ENCODE measurements at regions not wholly inside any gene's neighbourhood (a gene's known extent, or its start where the extent isn't known, plus 50 kb on each side); places are given as distances from the start of the nearest gene placed in this dataset.
A peak's percentile ranks its signal among the peaks of the same experiment; 100 is the strongest.
"Not testable (repeated sequence)": the region's sequence is repeated elsewhere in the genome, so short reads cannot be mapped to it uniquely, and the experiment has no call there.

GRCh38 chr17:72366626-72367025 lies 245.8 kb downstream of the SOX9 start:
- no peak for DNase-seq (ENCODE audit: low spot score)

GRCh38 chr17:72368191-72368590 lies 247.4 kb downstream of the SOX9 start:
- DNase-seq (ENCODE audit: low spot score), result no peak

- DNase-seq (ENCODE audit: low spot score), result no peak
Measured at GRCh38 chr17:72369366-72369765, 248.5 kb downstream of the SOX9 start.

GRCh38 chr17:72370819-72371218 lies 250.0 kb downstream of the SOX9 start:
- peak; percentile 28 for DNase-seq (ENCODE audit: low spot score)

- DNase-seq (ENCODE audit: low spot score), result no peak
Measured at GRCh38 chr17:72372185-72372584, 251.4 kb downstream of the SOX9 start.

- no peak for DNase-seq (ENCODE audit: low spot score)
Measured at GRCh38 chr17:72373910-72374741, 253.3 kb downstream of the SOX9 start.

GRCh38 chr17:72376526-72377345 lies 255.9 kb downstream of the SOX9 start:
- no peak for DNase-seq (ENCODE audit: low spot score)

GRCh38 chr17:72378414-72379390 lies 257.9 kb downstream of the SOX9 start:
- DNase-seq (ENCODE audit: low spot score), result no peak

GRCh38 chr17:72379516-72379915 lies 258.7 kb downstream of the SOX9 start:
- no peak for DNase-seq (ENCODE audit: low spot score)

GRCh38 chr17:72380120-72380519 lies 259.3 kb downstream of the SOX9 start:
- DNase-seq (ENCODE audit: low spot score), result no peak

GRCh38 chr17:72380737-72381136 lies 259.9 kb downstream of the SOX9 start:
- DNase-seq (ENCODE audit: low spot score), result no peak

GRCh38 chr17:72381597-72382397 lies 261.0 kb downstream of the SOX9 start:
- DNase-seq (ENCODE audit: low spot score), result no peak

GRCh38 chr17:72382971-72383722 lies 262.3 kb downstream of the SOX9 start:
- no peak for DNase-seq (ENCODE audit: low spot score)

GRCh38 chr17:72385475-72385874 lies 264.7 kb downstream of the SOX9 start:
- no peak for DNase-seq (ENCODE audit: low spot score)

- not testable (repeated sequence) for DNase-seq (ENCODE audit: low spot score)
Measured at GRCh38 chr17:72386173-72386572, 265.4 kb downstream of the SOX9 start.

GRCh38 chr17:72386619-72387237 lies 265.9 kb downstream of the SOX9 start:
- no peak for DNase-seq (ENCODE audit: low spot score)

GRCh38 chr17:72387487-72387886 lies 266.7 kb downstream of the SOX9 start:
- DNase-seq (ENCODE audit: low spot score), result no peak

GRCh38 chr17:72387969-72388368 lies 267.1 kb downstream of the SOX9 start:
- no peak for DNase-seq (ENCODE audit: low spot score)

GRCh38 chr17:72388765-72389473 lies 268.1 kb downstream of the SOX9 start:
- DNase-seq (ENCODE audit: low spot score), result no peak

Data from COLO829 (cell line).